Pons (tissue), 1 donor: ENCODE measurements at regions not wholly inside any gene's neighbourhood (a gene's known extent, or its start where the extent isn't known, plus 50 kb on each side); places are given as distances from the start of the nearest gene placed in this dataset.

Experiments
- DNase-seq: peaks from one replicate; pipeline ENCODE4 v3.0.0-alpha.2; 2016; ENCODE audit warnings: low spot score

DNA sequence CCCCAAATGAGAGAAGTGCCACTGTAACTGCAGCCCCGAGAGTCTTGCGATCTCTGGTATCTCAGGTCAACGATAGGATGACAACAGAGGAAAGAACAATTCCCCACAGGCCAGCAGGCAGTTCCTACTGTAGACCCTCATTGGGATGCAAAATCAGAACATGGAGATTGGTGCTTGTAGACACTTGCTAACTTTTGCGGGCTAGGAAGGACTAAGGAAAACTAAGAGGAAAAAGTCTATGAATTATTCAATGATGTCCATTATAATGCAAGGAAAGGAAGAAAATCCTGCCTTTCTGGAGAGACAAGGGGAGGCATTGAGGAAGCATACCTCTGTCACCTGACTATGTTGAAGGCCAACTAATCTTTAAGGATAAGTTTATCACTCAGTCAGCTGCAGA, 51.9 kb upstream of the CWC22 start:
- DNase-seq, result no peak

DNA sequence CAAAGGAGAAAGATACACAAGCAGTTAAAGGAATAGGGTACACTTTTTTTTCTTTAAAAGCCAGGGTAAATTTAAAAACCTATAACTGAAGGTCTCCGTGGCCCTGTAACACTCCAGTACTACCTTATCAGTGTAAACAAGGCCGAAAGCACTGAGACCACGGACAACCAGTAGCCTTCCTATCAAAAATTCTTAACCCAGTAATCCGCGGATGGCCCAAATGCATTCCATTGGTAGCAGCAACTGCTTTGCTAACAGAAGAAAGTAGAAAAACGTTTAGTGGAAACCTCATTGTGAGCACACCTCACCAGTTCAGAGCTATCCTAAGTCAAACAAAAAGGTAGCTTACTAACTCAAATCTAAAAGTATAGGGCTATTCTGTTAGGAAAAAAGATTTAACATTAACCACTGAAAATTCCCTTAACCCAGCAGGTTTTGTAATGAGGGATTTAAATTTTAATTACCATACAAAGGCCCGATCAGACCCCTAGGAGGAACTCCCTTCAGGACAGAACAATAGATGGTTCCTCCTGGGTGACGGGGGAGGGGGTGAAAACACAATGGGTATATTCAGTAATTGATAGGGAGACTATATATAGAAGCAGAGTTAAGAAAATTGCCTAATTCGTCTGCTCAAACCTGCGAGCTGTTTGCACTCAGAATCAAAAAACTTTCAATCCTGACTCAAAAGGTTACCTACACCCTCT, 50.8 kb upstream of the CWC22 start:
- no peak for DNase-seq
